GM19452 (cell line): ENCODE measurements at regions not wholly inside any gene's neighbourhood (a gene's known extent, or its start where the extent isn't known, plus 50 kb on each side); places are given as distances from the start of the nearest gene placed in this dataset.
"Not testable (repeated sequence)": the region's sequence is repeated elsewhere in the genome, so short reads cannot be mapped to it uniquely, and the experiment has no call there.

ENCODE experiments used
- ATAC-seq: cut with Tn5 transposase; IDR thresholded peaks from one replicate; pipeline ENCODE4 v1.9.1; 2021; ENCODE audit not compliant: unreplicated experiment

- no peak for ATAC-seq
Observed at GRCh38 chr7:81073931-81074251, 155.0 kb upstream of the SEMA3C start.

- ATAC-seq, result no peak
Observed at GRCh38 chr7:81070956-81071355, 152.1 kb upstream of the SEMA3C start.

- ATAC-seq, result no peak
Observed at GRCh38 chr7:81066797-81067196, 147.9 kb upstream of the SEMA3C start.

- ATAC-seq, result no peak
Observed at GRCh38 chr7:81064426-81064825, 145.6 kb upstream of the SEMA3C start.

GRCh38 chr7:81062755-81063154 is 143.9 kb upstream of the SEMA3C start:
- ATAC-seq, result no peak

- not testable (repeated sequence) for ATAC-seq
Observed at GRCh38 chr7:81057469-81057868, 138.6 kb upstream of the SEMA3C start.

GRCh38 chr7:81053623-81054022 is 134.8 kb upstream of the SEMA3C start:
- ATAC-seq, result no peak

GRCh38 chr7:81051811-81052413 is 133.1 kb upstream of the SEMA3C start:
- no peak for ATAC-seq

GRCh38 chr7:81045491-81046030 is 126.7 kb upstream of the SEMA3C start:
- no peak for ATAC-seq

GRCh38 chr7:81042646-81043045 is 123.8 kb upstream of the SEMA3C start:
- ATAC-seq, result not testable (repeated sequence)

- no peak for ATAC-seq
Observed at GRCh38 chr7:81040496-81040895, 121.6 kb upstream of the SEMA3C start.

GRCh38 chr7:81036871-81037270 is 118.0 kb upstream of the SEMA3C start:
- ATAC-seq, result no peak

- no peak for ATAC-seq
Observed at GRCh38 chr7:81036057-81036456, 117.2 kb upstream of the SEMA3C start.

GRCh38 chr7:81031996-81032395 is 113.1 kb upstream of the SEMA3C start:
- no peak for ATAC-seq

GRCh38 chr7:81031243-81031642 is 112.4 kb upstream of the SEMA3C start:
- no peak for ATAC-seq

- ATAC-seq, result no peak
Observed at GRCh38 chr7:81030472-81030871, 111.6 kb upstream of the SEMA3C start.

GRCh38 chr7:81029511-81029910 is 110.7 kb upstream of the SEMA3C start:
- ATAC-seq, result no peak

- ATAC-seq, result no peak
Observed at GRCh38 chr7:81025360-81025759, 106.5 kb upstream of the SEMA3C start.

- no peak for ATAC-seq
Observed at GRCh38 chr7:81014908-81015307, 96.1 kb upstream of the SEMA3C start.

GRCh38 chr7:81014266-81014665 is 95.4 kb upstream of the SEMA3C start:
- ATAC-seq, result no peak

- ATAC-seq, result no peak
Observed at GRCh38 chr7:81013083-81013817, 94.4 kb upstream of the SEMA3C start.

- ATAC-seq, result no peak
Observed at GRCh38 chr7:81008901-81009300, 90.0 kb upstream of the SEMA3C start.

- no peak for ATAC-seq
Observed at GRCh38 chr7:81007051-81007450, 88.2 kb upstream of the SEMA3C start.
